ENCODE measurements at regions not wholly inside any gene's neighbourhood (a gene's known extent, or its start where the extent isn't known, plus 50 kb on each side); places are given as distances from the start of the nearest gene placed in this dataset.

DNA sequence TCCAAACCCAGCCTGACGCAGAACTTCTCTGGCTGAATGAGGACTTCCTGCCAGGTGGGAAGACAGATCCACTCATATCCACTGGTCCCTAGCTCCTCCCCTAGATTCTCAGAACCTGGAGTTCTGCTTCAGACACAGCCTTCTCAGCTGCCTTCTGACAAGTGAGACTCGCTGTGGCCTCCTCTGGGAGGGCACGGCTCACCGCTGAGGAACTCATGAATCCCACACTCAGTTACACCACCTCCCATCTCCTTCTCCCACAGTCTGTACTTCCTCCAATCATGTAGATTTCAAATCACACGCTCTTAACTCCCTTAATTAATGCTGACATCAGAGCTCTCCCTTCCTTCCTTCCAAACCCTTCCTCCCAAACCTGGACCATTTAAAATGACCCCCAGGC is 86.4 kb upstream of the TMEM45B start:
- no peak for TF ChIP-seq POLR2A (IDR thresholded peaks at IDR 0.05; ENCODE audit: low read depth)
- TF ChIP-seq, protein P1, sequence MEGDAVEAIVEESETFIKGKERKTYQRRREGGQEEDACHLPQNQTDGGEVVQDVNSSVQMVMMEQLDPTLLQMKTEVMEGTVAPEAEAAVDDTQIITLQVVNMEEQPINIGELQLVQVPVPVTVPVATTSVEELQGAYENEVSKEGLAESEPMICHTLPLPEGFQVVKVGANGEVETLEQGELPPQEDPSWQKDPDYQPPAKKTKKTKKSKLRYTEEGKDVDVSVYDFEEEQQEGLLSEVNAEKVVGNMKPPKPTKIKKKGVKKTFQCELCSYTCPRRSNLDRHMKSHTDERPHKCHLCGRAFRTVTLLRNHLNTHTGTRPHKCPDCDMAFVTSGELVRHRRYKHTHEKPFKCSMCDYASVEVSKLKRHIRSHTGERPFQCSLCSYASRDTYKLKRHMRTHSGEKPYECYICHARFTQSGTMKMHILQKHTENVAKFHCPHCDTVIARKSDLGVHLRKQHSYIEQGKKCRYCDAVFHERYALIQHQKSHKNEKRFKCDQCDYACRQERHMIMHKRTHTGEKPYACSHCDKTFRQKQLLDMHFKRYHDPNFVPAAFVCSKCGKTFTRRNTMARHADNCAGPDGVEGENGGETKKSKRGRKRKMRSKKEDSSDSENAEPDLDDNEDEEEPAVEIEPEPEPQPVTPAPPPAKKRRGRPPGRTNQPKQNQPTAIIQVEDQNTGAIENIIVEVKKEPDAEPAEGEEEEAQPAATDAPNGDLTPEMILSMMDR (IDR thresholded peaks at IDR 0.05): no peak
- TF ChIP-seq POLR2AphosphoS5 (IDR thresholded peaks at IDR 0.05): no peak

All from esophagus muscularis mucosa (tissue), 3 donors.